Sigmoid colon (tissue), 4 donors: ENCODE measurements at regions not wholly inside any gene's neighbourhood (a gene's known extent, or its start where the extent isn't known, plus 50 kb on each side); places are given as distances from the start of the nearest gene placed in this dataset.

Experiments used
- CTCF ChIP-seq, 4 experiments: fragments of 450-650 bp in 3 of 4; fragments of 200-600 bp in 1 of 4; IDR thresholded peaks; one replicate each; pipeline ENCODE4 v1.5.1; 2016 to 2019; ENCODE audit warnings: antibody characterized with exemption in 4 of 4, mild to moderate bottlenecking in 3 of 4, moderate library complexity in 2 of 4
- EP300 ChIP-seq, 4 donors: sonication (generic); formaldehyde crosslinking; IDR thresholded peaks; one replicate each; pipeline ENCODE4 v1.6.1; 2017; ENCODE audit warnings: antibody characterized with exemption in 4 of 4
- POLR2A ChIP-seq, 2 donors: fragments of 450-650 bp; IDR thresholded peaks; one replicate each; pipeline ENCODE4 v1.6.1; 2016; ENCODE audit warnings: antibody characterized with exemption in 2 of 2, mild to moderate bottlenecking in 2 of 2, moderate library complexity in 2 of 2
- POLR2AphosphoS5 ChIP-seq, 4 donors: sonication (generic); formaldehyde crosslinking; IDR thresholded peaks; one replicate each; pipeline ENCODE4 v1.6.1; 2017; ENCODE audit warnings: antibody characterized with exemption in 4 of 4

- TF ChIP-seq CTCF (IDR thresholded peaks at IDR 0.05) (no peak), POLR2A (IDR thresholded peaks at IDR 0.05) (no peak), POLR2AphosphoS5 (IDR thresholded peaks at IDR 0.05) (no peak), EP300 (IDR thresholded peaks at IDR 0.05) (no peak)
Observed at GRCh38 chr11:70771099-70771885, 373.0 kb downstream of the CTTN start.
